ENCODE measurements at regions not wholly inside any gene's neighbourhood (a gene's known extent, or its start where the extent isn't known, plus 50 kb on each side); places are given as distances from the start of the nearest gene placed in this dataset.

GRCh38 chr10:124325633-124325914 lies 93.1 kb downstream of the OAT start:
- intact Hi-C loops (cut with micrococcal nuclease; ENCODE audit: unreplicated experiment) = no loop called here
- H3K4me3 ChIP-seq (ENCODE audit: low read depth, low read length) = no peak overlapping the region
- Mint-ChIP-seq H3K4me3 (ENCODE audit: unreplicated experiment) (no peak overlapping the region), H3K27ac (ENCODE audit: unreplicated experiment) (no peak overlapping the region), H3K4me1 (ENCODE audit: low read depth, unreplicated experiment) (no peaks in the 10 kb centered on the region), H3K9me3 (ENCODE audit: unreplicated experiment) (no peaks in the 10 kb centered on the region), H3K36me3 (ENCODE audit: insufficient read depth, unreplicated experiment) (no peaks in the 10 kb centered on the region), H3K27me3 (ENCODE audit: insufficient read depth, unreplicated experiment) (peaks cover 4% of the 10 kb centered on the region)
- H3K4me1 ChIP-seq = no peaks in the 10 kb centered on the region
- no TSS peak for BruUV-seq (replicated peaks)
- no peaks in the 10 kb centered on the region for H3K27me3 ChIP-seq (replicated peaks; ENCODE audit: control insufficient read depth, insufficient read depth, low read length)
- no peaks in the 10 kb centered on the region for H3K36me3 ChIP-seq (ENCODE audit: control insufficient read depth, insufficient read depth, low read length)
- TF ChIP-seq CTCF (IDR thresholded peaks at IDR 0.05; ENCODE audit: insufficient read depth in 1 of 2, low read depth in 1 of 2, low read length in 1 of 2, severe bottlenecking in 1 of 2, unreplicated experiment in 1 of 2) = no peak
- ChIA-PET CTCF (no interaction called here), POLR2A (no interaction called here)
- DNase-seq = no peak
- no peaks in the 10 kb centered on the region for H3K9me3 ChIP-seq

- Histone ChIP-seq H3K4me1 (no peaks in the 10 kb centered on the region), H3K9me3 (no peaks in the 10 kb centered on the region), H3K36me3 (ENCODE audit: control insufficient read depth, insufficient read depth, low read length) (no peaks in the 10 kb centered on the region), H3K27me3 (replicated peaks; ENCODE audit: control insufficient read depth, insufficient read depth, low read length) (no peaks in the 10 kb centered on the region), H3K4me3 (ENCODE audit: low read depth, low read length) (no peak overlapping the region)
- BruUV-seq (replicated peaks) = no TSS peak
- intact Hi-C loops (cut with micrococcal nuclease; ENCODE audit: unreplicated experiment) = no loop called here
- Mint-ChIP-seq H3K27me3 (ENCODE audit: insufficient read depth, unreplicated experiment) (peaks cover 4% of the 10 kb centered on the region), H3K9me3 (ENCODE audit: unreplicated experiment) (no peaks in the 10 kb centered on the region), H3K36me3 (ENCODE audit: insufficient read depth, unreplicated experiment) (no peaks in the 10 kb centered on the region), H3K4me3 (ENCODE audit: unreplicated experiment) (no peak overlapping the region), H3K27ac (ENCODE audit: unreplicated experiment) (no peak overlapping the region), H3K4me1 (ENCODE audit: low read depth, unreplicated experiment) (no peaks in the 10 kb centered on the region)
- ChIA-PET POLR2A (no interaction called here), CTCF (no interaction called here)
- no peak for DNase-seq
- no peak for TF ChIP-seq CTCF (IDR thresholded peaks at IDR 0.05; ENCODE audit: insufficient read depth in 1 of 2, low read depth in 1 of 2, low read length in 1 of 2, severe bottlenecking in 1 of 2, unreplicated experiment in 1 of 2)
These were observed 93.7 kb downstream of the OAT start for GRCh38 chr10:124324856-124325632.

- Mint-ChIP-seq H3K36me3 (ENCODE audit: insufficient read depth, unreplicated experiment) (no peaks in the 10 kb centered on the region), H3K27me3 (ENCODE audit: insufficient read depth, unreplicated experiment) (peaks cover 4% of the 10 kb centered on the region), H3K4me1 (ENCODE audit: low read depth, unreplicated experiment) (no peaks in the 10 kb centered on the region), H3K4me3 (ENCODE audit: unreplicated experiment) (no peak overlapping the region), H3K27ac (ENCODE audit: unreplicated experiment) (no peak overlapping the region), H3K9me3 (ENCODE audit: unreplicated experiment) (no peaks in the 10 kb centered on the region)
- Histone ChIP-seq H3K36me3 (ENCODE audit: control insufficient read depth, insufficient read depth, low read length) (no peaks in the 10 kb centered on the region), H3K4me1 (no peaks in the 10 kb centered on the region), H3K9me3 (no peaks in the 10 kb centered on the region), H3K27me3 (replicated peaks; ENCODE audit: control insufficient read depth, insufficient read depth, low read length) (no peaks in the 10 kb centered on the region), H3K4me3 (ENCODE audit: low read depth, low read length) (no peak overlapping the region)
- CTCF ChIA-PET = no interaction called here
- no peak for DNase-seq
- intact Hi-C loops (cut with micrococcal nuclease; ENCODE audit: unreplicated experiment) = no loop called here
- POLR2A ChIA-PET = no interaction called here
- BruUV-seq (replicated peaks) = no TSS peak
- TF ChIP-seq CTCF (IDR thresholded peaks at IDR 0.05; ENCODE audit: insufficient read depth in 1 of 2, low read depth in 1 of 2, low read length in 1 of 2, severe bottlenecking in 1 of 2, unreplicated experiment in 1 of 2) = no peak
These were observed 94.3 kb downstream of the OAT start for GRCh38 chr10:124324451-124324850.
